Gastroesophageal sphincter (tissue), 4 donors: ENCODE measurements at regions not wholly inside any gene's neighbourhood (a gene's known extent, or its start where the extent isn't known, plus 50 kb on each side); places are given as distances from the start of the nearest gene placed in this dataset.
A peak's percentile ranks its signal among the peaks of the same experiment; 100 is the strongest.

Source experiments
- ATAC-seq: fragments of 150-250 bp; one replicate; pipeline ENCODE4 v1.9.1; 2016; ENCODE audit warnings: mild to moderate bottlenecking, moderate library complexity
- H3K27ac ChIP-seq, 4 donors: fragments of 200-600 bp; sonication (generic) in 3 of 4; 1 replicate in 3 of 4; 2 replicates in 1 of 4; pipeline ENCODE4 v1.5.1; 2016 to 2019
- H3K27me3 ChIP-seq: fragments of 200-600 bp; sonication (generic); one replicate; pipeline ENCODE4 v1.5.1; 2019
- H3K36me3 ChIP-seq, 2 donors: fragments of 200-600 bp; sonication (generic); one replicate each; pipeline ENCODE4 v1.5.1; 2019; ENCODE audit warnings: control low read depth in 1 of 2
- H3K4me1 ChIP-seq, 3 donors: fragments of 200-600 bp; sonication (generic); 1 replicate in 2 of 3; 2 replicates in 1 of 3; pipeline ENCODE4 v1.5.1; 2016 to 2019; ENCODE audit warnings: control low read depth in 2 of 3
- H3K4me3 ChIP-seq, 2 donors: fragments of 200-600 bp; sonication (generic); one replicate each; pipeline ENCODE4 v1.5.1; 2019; ENCODE audit warnings: mild to moderate bottlenecking in 1 of 2, moderate library complexity in 1 of 2
- H3K9me3 ChIP-seq, 3 donors: fragments of 200-600 bp; sonication (generic); one replicate each; pipeline ENCODE4 v1.5.1; 2017 to 2019; ENCODE audit warnings: control low read depth in 2 of 3
- EP300 ChIP-seq: sonication (generic); formaldehyde crosslinking; IDR thresholded peaks from one replicate; pipeline ENCODE4 v1.6.1; 2017; ENCODE audit warnings: antibody characterized with exemption, mild to moderate bottlenecking
- POLR2A ChIP-seq, 2 donors: fragments of 450-650 bp; IDR thresholded peaks; one replicate each; pipeline ENCODE4 v1.6.1; 2017; ENCODE audit warnings: antibody characterized with exemption in 2 of 2, mild to moderate bottlenecking in 2 of 2, moderate library complexity in 1 of 2
- POLR2AphosphoS5 ChIP-seq: sonication (generic); formaldehyde crosslinking; IDR thresholded peaks from one replicate; pipeline ENCODE4 v1.6.1; 2017; ENCODE audit warnings: antibody characterized with exemption
- WGBS, 2 donors: methylation state at CpG; one replicate each; pipeline ENCODE4 v1.1.5; 2018; ENCODE audit warnings: low coverage in 1 of 2; 5-methylcytosine and 5-hydroxymethylcytosine counted together
- TF ChIP-seq, protein P1 (sequence below), 4 experiments: fragments of 200-600 bp in 2 of 4; fragments of 450-650 bp in 2 of 4; sonication (generic) in 1 of 4; IDR thresholded peaks; one replicate each; pipeline ENCODE4 v1.5.1; 2017 to 2019; ENCODE audit warnings: antibody characterized with exemption in 4 of 4, mild to moderate bottlenecking in 2 of 4, moderate library complexity in 2 of 4

DNA sequence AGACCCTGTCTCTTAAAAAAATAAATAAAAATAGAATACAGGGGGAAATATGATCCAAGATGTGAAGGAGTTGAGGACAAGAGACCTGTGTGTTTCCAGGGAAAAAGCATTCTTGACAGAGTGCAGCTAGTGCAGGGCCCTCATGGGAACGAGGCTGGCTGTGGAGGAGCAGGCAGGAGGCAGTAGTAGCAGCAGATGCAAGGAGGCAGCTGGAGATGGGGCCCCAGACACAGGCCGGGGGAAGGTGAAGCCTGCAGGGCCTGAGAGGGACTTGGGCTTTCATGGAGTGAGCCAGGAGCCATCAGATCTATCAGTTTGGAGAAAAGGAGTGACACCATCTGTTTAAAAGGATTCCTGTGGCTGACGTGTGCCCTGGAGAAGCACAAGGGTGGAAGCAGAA is 71.4 kb upstream of the ZNF438 start:
- TF ChIP-seq, protein P1, sequence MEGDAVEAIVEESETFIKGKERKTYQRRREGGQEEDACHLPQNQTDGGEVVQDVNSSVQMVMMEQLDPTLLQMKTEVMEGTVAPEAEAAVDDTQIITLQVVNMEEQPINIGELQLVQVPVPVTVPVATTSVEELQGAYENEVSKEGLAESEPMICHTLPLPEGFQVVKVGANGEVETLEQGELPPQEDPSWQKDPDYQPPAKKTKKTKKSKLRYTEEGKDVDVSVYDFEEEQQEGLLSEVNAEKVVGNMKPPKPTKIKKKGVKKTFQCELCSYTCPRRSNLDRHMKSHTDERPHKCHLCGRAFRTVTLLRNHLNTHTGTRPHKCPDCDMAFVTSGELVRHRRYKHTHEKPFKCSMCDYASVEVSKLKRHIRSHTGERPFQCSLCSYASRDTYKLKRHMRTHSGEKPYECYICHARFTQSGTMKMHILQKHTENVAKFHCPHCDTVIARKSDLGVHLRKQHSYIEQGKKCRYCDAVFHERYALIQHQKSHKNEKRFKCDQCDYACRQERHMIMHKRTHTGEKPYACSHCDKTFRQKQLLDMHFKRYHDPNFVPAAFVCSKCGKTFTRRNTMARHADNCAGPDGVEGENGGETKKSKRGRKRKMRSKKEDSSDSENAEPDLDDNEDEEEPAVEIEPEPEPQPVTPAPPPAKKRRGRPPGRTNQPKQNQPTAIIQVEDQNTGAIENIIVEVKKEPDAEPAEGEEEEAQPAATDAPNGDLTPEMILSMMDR (IDR thresholded peaks at IDR 0.05): no peak
- no peak for TF ChIP-seq POLR2AphosphoS5
- no peak for TF ChIP-seq POLR2A (IDR thresholded peaks at IDR 0.05)
- no peak for TF ChIP-seq EP300
- H3K9me3 ChIP-seq: no peaks in the 10 kb centered on the region
- H3K36me3 ChIP-seq: no peaks in the 10 kb centered on the region
- H3K4me3 ChIP-seq: no peak overlapping the region
- ATAC-seq: no peak
- 71 to 82% methylated on average over 3 of the region's 3 CpGs for WGBS, 2 donors
- no peaks in the 10 kb centered on the region for H3K4me1 ChIP-seq
- no peak overlapping the region for H3K27ac ChIP-seq
- H3K27me3 ChIP-seq: no peaks in the 10 kb centered on the region

DNA sequence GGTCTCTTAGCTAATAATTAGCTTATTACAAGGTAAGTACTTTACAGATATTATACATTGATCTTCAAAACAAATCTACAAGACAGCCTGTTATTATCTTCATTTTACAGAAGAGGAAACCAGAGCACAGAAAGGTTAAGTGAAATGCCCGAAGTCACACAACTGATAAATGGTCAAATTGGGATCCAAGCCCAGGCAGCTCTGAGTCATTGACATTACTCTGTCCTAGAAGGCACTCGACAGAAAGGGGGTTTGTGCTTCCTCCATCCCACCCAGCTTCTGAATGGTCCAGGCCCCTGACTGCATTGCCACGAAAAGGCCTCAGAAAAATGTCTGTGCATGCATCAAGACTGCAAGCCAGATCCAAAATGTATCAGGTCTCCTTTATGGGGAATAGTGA is 81.3 kb upstream of the ZNF438 start:
- no peaks in the 10 kb centered on the region for H3K4me1 ChIP-seq
- ATAC-seq: no peak
- 40 to 66% methylated on average over 3 of the region's 3 CpGs for WGBS, 2 donors
- TF ChIP-seq, protein P1 (IDR thresholded peaks at IDR 0.05): no peak
- TF ChIP-seq POLR2A (IDR thresholded peaks at IDR 0.05) (no peak), EP300 (no peak), POLR2AphosphoS5 (no peak)
- H3K9me3 ChIP-seq: peaks cover 0 to 5% (median 0%) of the 10 kb centered on the region in 3 donors
- H3K27ac ChIP-seq: no peak overlapping the region
- H3K4me3 ChIP-seq: no peak overlapping the region
- no peaks in the 10 kb centered on the region for H3K27me3 ChIP-seq
- no peaks in the 10 kb centered on the region for H3K36me3 ChIP-seq

DNA sequence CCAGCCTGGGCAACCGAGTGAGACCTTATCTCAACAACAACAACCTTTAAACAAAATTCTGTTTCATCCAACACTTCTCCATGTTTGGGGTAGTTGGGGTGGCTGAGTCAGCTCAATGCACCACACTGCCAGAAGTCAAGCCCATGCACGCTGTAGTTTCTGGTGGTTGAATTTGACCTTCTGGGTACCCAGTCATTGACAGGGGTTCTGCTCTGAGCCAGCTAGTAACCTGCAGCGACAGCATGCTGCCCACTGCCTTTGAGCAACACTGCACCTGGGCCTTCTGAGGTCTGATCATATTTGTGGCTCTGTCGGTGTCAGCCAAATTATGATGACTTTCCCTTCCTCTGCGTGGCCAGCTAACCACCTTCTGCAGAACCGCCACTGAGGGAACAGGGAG is 84.6 kb upstream of the ZNF438 start:
- Histone ChIP-seq H3K27ac (no peak overlapping the region), H3K36me3 (no peaks in the 10 kb centered on the region), H3K4me1 (peaks cover 0 to 14% (median 0%) of the 10 kb centered on the region in 3 donors), H3K4me3 (no peak overlapping the region), H3K9me3 (peaks cover 0 to 5% (median 0%) of the 10 kb centered on the region in 3 donors), H3K27me3 (no peaks in the 10 kb centered on the region)
- WGBS, 2 donors: 89 to 93% methylated on average over 2 to 3 of the region's 6 CpGs
- ATAC-seq: no peak
- TF ChIP-seq, protein P1 (IDR thresholded peaks at IDR 0.05): no peak
- TF ChIP-seq EP300 (no peak), POLR2A (IDR thresholded peaks at IDR 0.05) (no peak), POLR2AphosphoS5 (no peak)

DNA sequence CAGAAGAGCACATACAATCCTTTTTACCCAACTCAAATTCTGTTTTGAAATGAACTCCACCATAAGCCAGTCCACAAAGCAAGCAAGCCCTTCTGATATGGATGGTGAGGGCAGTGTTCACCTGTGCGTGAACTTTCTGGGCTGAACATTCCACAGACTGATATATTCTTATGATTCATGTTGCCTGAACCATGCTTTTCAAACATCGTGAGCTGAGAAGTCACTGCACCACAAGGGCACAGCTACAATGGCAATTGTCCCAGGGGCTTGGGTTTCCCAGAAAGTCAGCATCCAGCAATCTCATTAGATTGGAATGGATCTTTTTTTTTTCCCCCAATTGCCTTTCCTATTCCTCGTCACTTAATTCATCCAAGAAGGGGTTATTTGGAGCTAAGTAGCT is 86.9 kb upstream of the ZNF438 start:
- no peak for TF ChIP-seq EP300
- WGBS, 2 donors: 42 to 55% methylated on average over 3 of the region's 3 CpGs
- Histone ChIP-seq H3K36me3 (no peaks in the 10 kb centered on the region), H3K9me3 (peaks cover 0 to 5% (median 0%) of the 10 kb centered on the region in 3 donors), H3K4me3 (no peak overlapping the region), H3K4me1 (peaks cover 0 to 18% (median 0%) of the 10 kb centered on the region in 3 donors), H3K27me3 (no peaks in the 10 kb centered on the region), H3K27ac (no peak overlapping the region)
- no peak for ATAC-seq

DNA sequence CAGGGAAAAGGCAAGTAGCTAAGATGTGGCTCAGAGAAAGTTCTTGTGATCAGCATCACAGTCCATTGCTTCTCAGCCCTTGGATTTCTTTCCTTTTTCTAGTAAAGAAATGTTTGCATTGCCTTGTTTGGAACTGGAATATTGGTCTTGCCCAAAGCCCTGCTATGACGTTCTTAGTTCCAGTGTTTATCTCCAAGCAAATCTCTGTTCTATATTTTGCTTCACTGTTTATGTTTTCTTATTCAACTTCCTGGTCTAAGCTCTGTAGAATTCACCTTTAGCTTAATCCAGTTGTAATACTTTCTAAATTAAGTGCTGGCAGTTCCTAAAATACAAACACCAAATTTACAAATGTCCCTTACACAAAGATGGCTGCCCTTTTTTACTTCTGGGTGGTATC is 88.7 kb upstream of the ZNF438 start:
- no peak for ATAC-seq
- H3K4me1 ChIP-seq: peaks cover 0 to 18% (median 0%) of the 10 kb centered on the region in 3 donors
- WGBS, 2 donors: 28% methylated on average over 1 of the region's 1 CpG; no CpG with 5 or more reads in 1 of the 2 donors
- no peaks in the 10 kb centered on the region for H3K36me3 ChIP-seq
- H3K27me3 ChIP-seq: no peaks in the 10 kb centered on the region
- peaks cover 0 to 5% (median 0%) of the 10 kb centered on the region in 3 donors for H3K9me3 ChIP-seq
- TF ChIP-seq, protein P1 (IDR thresholded peaks at IDR 0.05): no peak
- TF ChIP-seq EP300: no peak
- peak; percentile 55 for TF ChIP-seq POLR2AphosphoS5
- TF ChIP-seq POLR2A (IDR thresholded peaks at IDR 0.05): no peak
- peak overlapping the region in 2 of 4 donors; percentile 2 to 47 for H3K27ac ChIP-seq
- H3K4me3 ChIP-seq: no peak overlapping the region
